GM19463 (cell line): ENCODE measurements at regions not wholly inside any gene's neighbourhood (a gene's known extent, or its start where the extent isn't known, plus 50 kb on each side); places are given as distances from the start of the nearest gene placed in this dataset.

Experiments
- ATAC-seq: cut with Tn5 transposase; IDR thresholded peaks from one replicate; pipeline ENCODE4 v1.9.1; 2021; ENCODE audit warnings: mild to moderate bottlenecking, moderate library complexity; ENCODE audit not compliant: unreplicated experiment

DNA sequence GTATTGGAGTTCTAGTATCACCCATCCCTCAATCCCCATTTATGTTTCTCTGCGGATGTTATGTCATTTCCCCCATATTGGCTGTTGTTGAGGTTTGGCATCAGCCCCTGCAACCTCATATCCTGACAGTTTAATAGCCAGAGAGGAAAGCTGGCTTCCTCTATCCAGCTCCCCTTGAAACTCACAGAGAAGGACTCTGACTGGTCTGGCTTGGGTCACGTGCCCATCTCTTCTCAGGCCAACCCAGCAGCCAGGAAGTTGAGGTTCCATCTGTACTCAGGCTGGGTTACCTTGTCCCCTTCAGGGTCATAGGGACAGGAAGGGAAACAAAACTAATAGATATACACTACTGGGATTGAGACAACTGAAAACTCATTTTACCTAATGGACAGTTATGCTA lies 148.0 kb upstream of the SLC14A2 start:
- ATAC-seq = no peak

DNA sequence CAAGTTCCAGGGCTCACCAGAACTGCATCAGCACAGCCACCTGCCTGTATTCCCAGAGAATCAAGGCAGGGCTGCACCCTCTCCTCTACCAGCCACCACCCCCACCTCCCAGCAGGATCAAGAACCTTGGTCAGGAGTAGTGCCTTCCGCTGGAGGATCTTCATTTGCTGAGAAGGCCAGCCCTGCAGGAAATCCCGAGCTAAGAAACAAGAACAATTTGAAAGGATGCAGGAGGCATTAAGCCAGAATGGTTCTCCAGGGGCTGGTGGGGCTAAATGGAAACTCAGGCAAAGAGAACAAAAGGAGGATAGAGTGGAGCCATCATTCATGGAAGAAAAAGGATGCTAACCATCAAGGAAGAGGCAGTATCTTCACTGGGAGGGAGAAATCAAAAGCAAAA lies 147.3 kb upstream of the SLC14A2 start:
- no peak for ATAC-seq

DNA sequence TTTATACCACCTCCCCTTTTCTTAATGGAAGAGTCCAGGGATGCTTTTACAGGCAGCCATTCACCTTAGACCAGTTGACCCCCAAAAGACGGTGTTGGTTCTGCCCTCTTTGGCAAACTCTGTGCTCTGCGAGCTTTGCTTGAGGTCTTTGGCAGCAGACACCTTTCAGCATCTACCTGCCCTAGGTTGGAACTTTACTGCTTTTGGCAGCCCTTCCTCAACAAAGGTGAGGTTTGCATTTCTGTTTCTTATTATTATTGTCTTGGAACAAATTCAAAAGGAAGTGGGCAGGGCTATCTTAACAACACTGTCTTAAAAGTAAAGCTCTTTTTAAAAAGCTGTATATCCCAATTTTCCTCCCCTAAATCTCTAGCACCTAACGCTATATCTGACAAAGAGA lies 136.4 kb upstream of the SLC14A2 start:
- no peak for ATAC-seq

DNA sequence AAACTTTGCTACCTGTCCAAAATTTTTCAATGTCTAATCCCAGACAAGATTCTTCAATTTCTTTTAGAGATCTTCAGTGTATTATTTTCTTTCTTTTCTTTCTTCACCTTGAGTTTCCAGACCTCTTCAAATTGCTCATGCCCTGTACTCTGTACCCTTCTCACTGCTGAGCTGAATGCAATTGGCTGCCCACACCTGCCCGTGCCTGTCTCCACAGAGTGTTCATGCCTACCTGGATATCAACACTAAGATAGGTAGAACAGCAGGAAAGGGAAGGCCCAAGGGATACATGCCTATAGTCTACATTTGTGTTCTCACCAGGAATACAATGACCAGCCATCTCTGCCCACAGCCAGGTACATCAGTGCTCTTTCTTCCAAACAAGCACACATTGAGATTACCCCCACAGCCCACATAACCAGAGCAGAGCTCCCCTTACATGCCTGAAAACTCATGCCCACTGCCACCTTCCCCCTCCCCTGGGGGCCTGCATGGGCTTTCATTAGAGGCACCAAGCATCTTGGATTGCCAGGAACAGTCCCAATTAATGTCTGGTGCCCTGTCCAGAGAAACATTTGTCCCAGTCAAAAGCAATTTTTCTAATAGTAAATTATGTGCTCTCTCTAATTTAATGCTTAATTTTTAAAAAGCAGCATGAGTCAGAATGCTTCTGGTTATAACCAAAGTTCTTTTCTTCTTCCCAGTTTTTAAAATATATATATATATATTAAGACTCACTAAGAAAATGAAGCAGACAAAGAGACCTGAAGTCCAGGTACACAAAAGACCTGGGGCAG lies 134.9 kb upstream of the SLC14A2 start:
- ATAC-seq = no peak

DNA sequence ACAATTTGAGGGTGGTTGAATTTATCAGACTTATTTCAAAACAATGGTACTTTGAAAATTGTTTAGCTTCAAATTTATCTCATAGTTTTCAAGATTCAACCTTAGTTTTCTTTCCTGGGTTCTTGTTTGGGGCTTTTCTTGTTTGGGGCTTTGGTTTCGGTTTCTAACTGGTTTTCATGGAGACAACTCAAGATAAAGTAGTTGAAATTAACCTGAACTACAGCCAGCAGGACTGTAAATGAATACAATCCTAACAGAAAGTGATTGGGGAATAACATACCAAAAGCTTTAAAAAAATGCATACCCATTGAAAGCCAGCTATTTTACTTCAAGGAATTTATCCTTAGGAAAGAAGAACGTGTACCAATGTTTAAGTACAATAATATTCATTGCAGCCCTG lies 133.5 kb upstream of the SLC14A2 start:
- no peak for ATAC-seq

DNA sequence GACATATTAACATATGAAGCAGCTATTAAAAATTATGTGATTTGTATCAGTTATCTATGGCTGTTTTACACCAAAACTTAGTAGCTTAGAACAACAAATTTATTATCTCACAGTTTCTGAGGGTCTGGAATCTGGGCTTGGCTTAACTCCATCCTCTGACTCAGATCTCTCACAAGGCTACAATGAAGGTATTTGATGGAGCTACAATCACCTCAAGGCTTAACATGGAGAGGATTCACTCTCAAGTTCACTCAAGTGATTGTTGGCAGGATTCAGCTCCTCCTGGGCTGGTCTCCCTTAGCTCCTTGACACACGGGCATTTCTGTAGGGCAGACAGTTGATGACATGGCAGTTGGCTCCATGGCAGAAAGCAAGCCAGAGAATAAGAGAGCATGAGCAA lies 133.0 kb upstream of the SLC14A2 start:
- ATAC-seq = no peak

DNA sequence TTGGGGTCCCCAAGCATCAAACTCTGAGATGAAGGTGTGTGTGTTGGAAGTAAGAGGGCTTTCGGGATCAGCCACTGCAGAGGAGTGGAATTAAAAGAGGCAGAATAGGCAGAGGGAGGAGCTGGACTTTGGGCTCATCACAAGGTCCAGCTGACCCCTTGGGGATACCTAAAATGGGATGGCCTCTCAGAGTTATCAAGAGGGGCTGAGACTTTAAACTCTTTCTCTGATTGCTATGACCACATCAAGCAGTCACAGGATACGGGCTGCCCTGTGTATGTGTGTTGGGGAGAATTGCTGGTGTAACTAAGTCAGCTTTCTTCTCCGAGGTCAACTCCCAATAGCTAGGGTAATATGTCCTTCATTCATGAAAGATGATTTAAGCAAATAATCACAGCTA lies 127.7 kb upstream of the SLC14A2 start:
- ATAC-seq = no peak

DNA sequence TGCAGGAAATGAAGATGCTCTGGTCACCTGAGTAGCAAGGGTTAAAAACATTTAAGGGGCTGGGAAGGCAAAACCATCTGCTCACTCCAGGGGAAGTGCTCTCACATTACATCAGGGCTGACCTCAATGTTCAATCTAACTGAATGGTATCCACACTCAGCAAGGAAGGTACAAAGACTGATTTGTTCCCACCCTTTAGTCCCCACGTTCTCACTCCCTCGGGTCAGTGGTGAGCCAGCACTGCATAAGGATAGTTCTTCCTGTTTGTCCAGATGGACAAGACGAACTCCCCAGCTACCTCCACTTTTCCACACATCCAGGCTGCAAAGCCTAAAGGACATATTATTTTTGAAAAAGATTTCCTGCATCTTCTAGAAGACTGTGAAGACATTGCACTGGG lies 126.6 kb upstream of the SLC14A2 start:
- no peak for ATAC-seq

DNA sequence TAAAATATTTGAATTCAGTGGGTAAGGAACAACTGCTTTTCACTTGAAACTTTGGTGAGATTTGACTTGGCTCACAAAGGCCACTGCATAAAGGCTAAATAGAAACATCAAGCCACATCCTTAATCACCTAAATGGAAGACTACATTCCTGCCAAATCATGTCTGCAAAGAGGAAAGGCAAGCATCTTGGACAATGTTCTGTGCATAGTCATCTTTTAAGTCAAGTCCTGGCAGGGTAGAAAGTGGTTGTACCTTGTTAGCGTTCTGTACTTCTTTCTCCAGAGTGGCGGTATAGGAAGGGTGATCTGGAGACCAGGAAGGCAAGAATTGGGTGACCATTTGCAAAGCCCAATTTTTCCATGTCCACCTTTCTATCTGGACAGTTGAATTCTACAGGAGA lies 121.4 kb upstream of the SLC14A2 start:
- ATAC-seq = no peak

DNA sequence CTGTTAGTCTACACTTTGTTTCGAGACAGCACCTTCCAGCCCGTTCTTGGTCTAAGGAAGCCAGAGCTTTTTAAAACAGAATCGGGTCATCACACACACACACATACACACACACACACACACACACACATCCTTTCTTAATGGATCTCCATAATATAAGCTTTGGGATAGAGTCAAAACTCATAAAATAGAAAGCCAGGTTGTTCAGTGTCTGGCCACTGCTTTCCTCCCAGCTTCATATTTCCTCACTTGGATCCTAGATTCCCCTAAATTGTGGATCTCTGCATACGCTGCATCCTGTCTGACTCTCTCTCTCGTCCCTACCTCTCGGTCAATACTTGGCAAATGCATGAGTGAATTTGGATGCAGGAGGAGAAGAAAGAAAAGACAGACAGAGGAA lies 120.5 kb upstream of the SLC14A2 start:
- no peak for ATAC-seq

DNA sequence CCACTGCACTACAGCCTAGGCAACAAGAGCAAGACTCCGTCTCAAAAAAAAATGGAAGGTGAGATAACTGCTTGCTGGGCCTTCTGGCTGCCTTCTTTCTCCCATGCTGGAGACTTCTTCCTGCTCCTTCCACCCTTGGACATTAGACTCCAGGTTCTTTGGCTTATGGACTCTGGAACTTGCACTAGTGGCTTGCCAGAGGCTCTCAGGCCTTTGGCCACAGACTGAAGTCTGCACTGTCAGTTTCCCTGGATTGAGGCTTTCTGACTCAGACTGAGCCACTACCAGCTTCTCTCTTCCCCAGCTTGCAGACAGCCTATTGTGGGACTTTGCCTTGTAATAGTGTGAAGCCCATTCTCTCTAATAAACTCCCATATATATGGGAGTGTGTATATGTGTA lies 118.5 kb upstream of the SLC14A2 start:
- ATAC-seq = no peak

DNA sequence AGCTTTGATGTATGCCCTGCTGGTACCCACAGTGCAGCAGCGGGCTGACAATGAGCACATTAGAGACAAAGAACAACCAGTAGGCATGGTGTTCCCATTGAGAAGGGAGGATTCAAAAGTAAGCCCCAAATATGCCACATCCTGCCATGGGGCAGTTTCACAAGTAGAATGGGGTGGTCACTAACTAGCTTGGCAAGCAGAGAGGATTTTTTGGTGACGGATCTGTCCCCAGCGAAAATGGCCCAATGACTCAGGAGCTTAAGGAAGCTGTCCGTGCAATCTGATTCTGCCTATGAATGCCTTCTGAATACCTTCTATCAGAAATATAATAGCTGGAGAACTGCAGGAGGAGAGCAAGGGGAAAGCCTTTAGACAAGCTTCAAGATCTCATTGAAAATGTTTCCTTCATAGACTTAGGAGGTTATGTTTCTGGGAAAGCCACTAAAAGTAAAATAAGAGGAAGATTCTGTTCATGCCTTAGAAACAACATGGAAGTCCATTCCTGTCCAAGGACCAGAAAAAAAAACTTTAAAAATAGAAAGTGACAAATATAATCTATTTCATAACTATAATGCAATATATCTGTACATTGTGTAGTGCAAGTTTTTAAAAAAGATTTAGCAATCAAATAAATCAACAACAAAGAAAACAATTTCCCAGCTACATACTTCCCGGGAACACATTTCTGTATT lies 117.5 kb upstream of the SLC14A2 start:
- no peak for ATAC-seq

DNA sequence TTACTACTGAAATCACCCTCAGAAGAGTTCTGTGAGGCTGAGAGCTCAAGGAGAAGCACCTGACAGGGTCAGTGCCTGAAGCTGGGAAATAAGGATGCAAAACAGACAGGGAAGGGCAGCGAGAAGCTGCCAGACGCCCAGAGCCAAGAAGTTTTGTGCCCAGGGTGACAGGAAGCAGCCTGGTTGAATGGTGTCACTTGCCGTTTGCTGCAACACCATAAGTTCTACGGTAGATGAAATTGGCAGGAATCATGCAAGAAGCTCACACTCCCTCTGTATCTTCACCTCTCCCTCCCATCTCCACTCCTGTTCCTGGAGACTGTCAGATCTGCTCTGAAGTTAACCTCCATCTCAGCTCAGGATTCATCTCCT lies 117.0 kb upstream of the SLC14A2 start:
- ATAC-seq = no peak

DNA sequence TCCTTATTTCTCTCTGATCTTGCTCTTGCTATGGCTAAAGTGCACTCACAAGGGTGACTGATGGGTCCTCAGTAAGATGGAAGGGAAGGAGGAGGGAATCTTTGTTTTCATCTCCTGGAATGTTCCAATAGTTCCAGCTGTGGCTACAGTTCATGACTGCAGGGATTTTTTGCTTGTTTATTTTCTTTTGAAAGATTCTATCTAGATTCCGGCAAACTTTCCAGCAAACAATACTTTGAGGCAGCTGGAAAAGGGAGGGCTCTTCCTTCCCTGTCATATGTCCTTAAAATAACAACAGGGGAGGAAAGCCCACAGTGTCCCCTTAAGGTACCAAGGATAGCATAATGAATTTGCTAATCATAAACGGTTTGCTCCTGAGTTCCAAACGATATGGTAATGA lies 111.3 kb upstream of the SLC14A2 start:
- ATAC-seq = no peak

DNA sequence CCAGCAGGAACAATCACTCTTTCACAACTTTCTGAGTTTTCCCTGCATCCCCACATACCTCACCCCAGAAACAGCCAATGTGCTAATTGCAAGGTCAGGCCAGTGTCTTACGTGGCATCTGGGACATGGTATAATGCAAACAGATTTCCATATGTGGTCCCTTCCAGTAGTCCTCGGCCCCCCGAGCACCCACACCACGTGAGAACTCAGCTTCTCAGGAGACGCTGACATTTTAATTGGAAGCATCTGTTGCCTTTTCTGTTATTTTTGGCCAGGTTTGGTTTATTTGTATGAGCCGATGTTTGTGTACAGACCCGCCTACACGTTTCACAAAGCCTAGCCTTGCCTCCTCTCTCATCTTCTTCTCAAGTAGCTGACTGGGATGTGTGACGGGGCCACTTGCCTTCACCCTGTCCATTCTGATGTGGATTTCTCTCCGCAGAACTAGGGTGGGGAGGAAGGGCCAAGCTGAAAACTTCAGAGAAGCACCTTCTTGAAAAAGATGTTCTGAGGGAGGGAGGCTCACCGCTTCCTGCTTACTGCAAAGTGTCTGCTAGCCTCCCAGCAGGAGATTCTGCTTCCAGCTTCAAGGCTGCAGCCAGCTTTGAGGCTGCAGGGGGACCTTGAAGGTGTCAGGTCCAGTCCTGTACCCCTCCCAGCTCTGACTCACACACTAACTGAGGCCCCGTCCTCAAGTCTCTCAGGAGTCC lies 109.6 kb upstream of the SLC14A2 start:
- ATAC-seq = no peak

DNA sequence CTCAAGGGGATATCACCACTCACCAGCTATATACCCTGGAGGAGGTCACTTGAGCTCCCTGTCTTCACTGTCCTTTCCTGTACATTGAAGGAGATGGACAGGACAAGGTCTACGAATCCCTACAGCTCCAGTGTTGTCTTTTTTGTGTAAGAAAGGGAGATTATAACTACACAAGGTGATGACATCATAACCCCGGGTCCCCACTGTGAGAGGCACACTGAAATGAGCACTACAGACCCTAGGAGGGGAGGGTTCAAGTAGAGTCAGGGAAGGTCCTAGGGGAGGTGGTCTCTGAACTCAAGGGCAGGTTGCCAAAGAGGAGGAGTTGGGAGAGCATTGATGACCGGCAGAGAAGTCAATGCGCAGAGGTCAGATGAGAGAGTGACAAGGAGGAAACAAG lies 108.3 kb upstream of the SLC14A2 start:
- ATAC-seq = no peak

DNA sequence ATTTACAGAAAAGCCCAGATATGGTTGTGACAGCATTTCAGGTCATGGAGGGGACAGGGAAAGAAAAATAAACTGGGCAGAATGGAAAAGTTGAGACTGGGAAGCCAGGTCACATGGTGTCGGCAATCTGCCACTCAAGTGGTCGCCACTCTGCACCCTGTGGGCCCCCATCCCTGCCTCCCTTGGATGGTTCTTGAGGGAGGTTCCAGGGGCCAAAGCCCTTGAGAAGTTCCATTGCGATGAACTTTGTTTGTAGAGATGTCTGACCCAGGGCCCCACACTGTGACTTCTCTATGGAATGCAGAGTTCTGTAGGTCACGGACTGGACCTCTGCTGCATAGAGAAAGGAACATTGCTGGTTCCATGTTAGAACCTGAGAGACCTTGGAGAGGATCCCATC lies 105.7 kb upstream of the SLC14A2 start:
- no peak for ATAC-seq

DNA sequence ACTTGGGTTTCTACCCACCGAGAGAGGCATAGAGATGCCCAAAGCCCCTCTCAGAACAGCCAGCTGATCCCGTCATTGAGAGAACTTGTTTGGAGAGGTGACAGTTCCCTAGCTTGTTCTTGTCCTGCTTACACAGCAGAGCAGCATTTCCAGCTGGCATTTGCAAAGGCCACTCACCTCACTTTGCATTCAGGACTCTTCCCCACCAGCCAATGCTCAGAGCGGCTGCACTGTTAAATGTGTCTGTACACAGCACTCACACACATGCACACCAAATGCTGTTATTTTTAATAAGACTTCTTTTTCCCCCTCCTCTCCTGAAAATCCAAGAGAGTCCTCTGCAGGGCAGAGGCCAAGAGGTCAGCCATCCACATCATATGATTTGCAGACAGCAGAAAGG lies 104.6 kb upstream of the SLC14A2 start:
- no peak for ATAC-seq

DNA sequence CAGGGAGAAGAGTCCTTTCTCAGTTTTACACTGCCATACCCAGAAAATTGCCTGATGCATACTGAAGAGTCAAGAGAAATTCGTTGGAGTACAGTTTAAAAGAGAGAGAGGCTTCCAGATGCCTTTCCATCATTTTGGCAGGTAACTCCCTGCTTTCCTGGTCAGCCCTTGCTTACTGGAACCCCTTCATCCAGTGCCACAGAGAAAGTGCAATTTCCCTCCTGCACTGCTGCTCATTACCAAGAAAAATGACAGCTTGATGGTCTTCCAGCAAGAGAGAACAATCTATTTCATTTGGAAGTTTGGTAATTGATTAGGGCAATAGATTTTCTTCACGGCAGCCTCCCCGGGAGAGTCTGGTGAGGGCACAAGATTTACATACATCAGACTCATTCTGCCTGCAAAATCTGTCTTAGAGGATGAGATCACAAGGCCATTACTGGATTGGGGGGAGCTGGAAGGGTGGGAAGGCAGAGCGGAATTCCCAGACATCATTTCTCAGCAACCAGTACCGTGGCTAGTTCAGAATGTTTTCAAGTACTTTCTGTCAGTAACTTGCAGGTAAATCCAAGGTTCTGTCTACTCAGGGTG lies 102.8 kb upstream of the SLC14A2 start:
- ATAC-seq = no peak

DNA sequence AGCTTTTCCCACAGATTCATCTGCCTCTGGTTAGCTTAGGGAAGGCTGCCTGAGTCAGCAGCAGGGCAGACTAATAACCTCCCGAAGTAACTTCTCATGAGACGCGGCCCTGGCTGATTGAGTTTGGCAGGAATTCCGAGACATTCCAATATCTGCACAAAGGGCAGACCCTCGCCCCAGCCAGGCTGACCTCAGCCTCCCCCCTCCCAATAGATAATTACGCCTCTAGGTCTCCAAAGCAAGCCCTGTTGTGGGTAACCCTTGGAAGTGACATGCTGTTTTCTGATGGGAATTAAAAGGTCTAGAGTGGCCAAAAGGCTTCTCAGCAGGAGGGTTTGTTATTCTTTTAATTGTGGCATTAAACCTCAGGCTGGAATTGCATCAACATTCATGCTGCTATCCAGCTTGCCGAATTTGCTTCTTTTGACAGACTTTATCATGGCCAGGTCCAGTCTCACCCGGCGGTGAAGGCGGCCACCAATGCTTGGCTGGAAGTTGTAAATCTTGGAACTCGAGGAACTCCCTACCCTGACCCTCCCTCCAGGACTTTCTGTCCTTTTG lies 98.0 kb upstream of the SLC14A2 start:
- no peak for ATAC-seq
